HEK293T (cell line): ENCODE measurements at regions not wholly inside any gene's neighbourhood (a gene's known extent, or its start where the extent isn't known, plus 50 kb on each side); places are given as distances from the start of the nearest gene placed in this dataset.
A peak's percentile ranks its signal among the peaks of the same experiment; 100 is the strongest.

Experiments
- CTCF ChIA-PET: fragments of 350-600 bp; formaldehyde crosslinking; extraction: SDS; loops from one replicate; lab custom pipeline; 2021; ENCODE audit warnings: antibody characterized with exemption, inconsistent platforms; lab: Yijun Ruan, JAX
- POLR2A ChIA-PET: fragments of 350-600 bp; formaldehyde crosslinking; extraction: SDS; loops from one replicate; lab custom pipeline; 2020; ENCODE audit warnings: antibody characterized with exemption, inconsistent platforms; lab: Yijun Ruan, JAX
- DNase-seq: peaks from one replicate; pipeline ENCODE4 v3.0.0; 2012; ENCODE audit warnings: mixed read lengths; ENCODE audit errors: extremely low spot score
- ARNT ChIP-seq: fragments of 450-650 bp; IDR thresholded peaks from 2 replicates; pipeline ENCODE4 v1.6.1; 2017; ENCODE audit warnings: mild to moderate bottlenecking
- BHLHE40 ChIP-seq: fragments of 450-650 bp; IDR thresholded peaks from 2 replicates; pipeline ENCODE4 v1.6.1; 2016; ENCODE audit warnings: mild to moderate bottlenecking, moderate library complexity, borderline replicate concordance
- CTBP1 ChIP-seq: fragments of 450-650 bp; IDR thresholded peaks from 2 replicates; pipeline ENCODE4 v1.6.1; 2016; ENCODE audit warnings: borderline replicate concordance
- ELF4 ChIP-seq: fragments of 450-650 bp; IDR thresholded peaks from 2 replicates; pipeline ENCODE4 v1.6.1; 2017; ENCODE audit warnings: antibody characterized with exemption
- FOXA1 ChIP-seq: fragments of 450-650 bp; IDR thresholded peaks from 2 replicates; pipeline ENCODE4 v1.6.1; 2016; ENCODE audit warnings: mild to moderate bottlenecking
- FOXK2 ChIP-seq: fragments of 450-650 bp; IDR thresholded peaks from 2 replicates; pipeline ENCODE4 v1.6.1; 2016; ENCODE audit warnings: mild to moderate bottlenecking
- FOXM1 ChIP-seq: fragments of 450-650 bp; IDR thresholded peaks from 2 replicates; pipeline ENCODE4 v1.6.1; 2017; ENCODE audit warnings: mild to moderate bottlenecking, borderline replicate concordance
- HDGF ChIP-seq: fragments of 450-650 bp; IDR thresholded peaks from 2 replicates; pipeline ENCODE4 v1.6.1; 2017; ENCODE audit warnings: antibody characterized with exemption, borderline replicate concordance
- L3MBTL2 ChIP-seq: fragments of 450-650 bp; conservative IDR thresholded peaks from 2 replicates; pipeline ENCODE4 v1.6.1; 2016; ENCODE audit warnings: mild to moderate bottlenecking
- LEF1 ChIP-seq: fragments of 450-650 bp; IDR thresholded peaks from 2 replicates; pipeline ENCODE4 v1.6.1; 2017; ENCODE audit warnings: mild to moderate bottlenecking, borderline replicate concordance
- NFRKB ChIP-seq: fragments of 450-650 bp; IDR thresholded peaks from 2 replicates; pipeline ENCODE4 v1.6.1; 2016; ENCODE audit warnings: mild to moderate bottlenecking, moderate library complexity
- SP1 ChIP-seq: fragments of 450-650 bp; IDR thresholded peaks from 2 replicates; pipeline ENCODE4 v1.6.1; 2017
- SUZ12 ChIP-seq: fragments of 450-650 bp; IDR thresholded peaks from 2 replicates; pipeline ENCODE4 v1.6.1; 2016; ENCODE audit warnings: mild to moderate bottlenecking
- TARDBP ChIP-seq: fragments of 450-650 bp; IDR thresholded peaks from 2 replicates; pipeline ENCODE4 v1.6.1; 2016
- ZNF384 ChIP-seq: fragments of 450-650 bp; IDR thresholded peaks from 2 replicates; pipeline ENCODE4 v1.6.1; 2016
- TF ChIP-seq, protein P1 (sequence below): fragments of 450-650 bp; IDR thresholded peaks from 2 replicates; pipeline ENCODE4 v1.6.1; 2016

DNA sequence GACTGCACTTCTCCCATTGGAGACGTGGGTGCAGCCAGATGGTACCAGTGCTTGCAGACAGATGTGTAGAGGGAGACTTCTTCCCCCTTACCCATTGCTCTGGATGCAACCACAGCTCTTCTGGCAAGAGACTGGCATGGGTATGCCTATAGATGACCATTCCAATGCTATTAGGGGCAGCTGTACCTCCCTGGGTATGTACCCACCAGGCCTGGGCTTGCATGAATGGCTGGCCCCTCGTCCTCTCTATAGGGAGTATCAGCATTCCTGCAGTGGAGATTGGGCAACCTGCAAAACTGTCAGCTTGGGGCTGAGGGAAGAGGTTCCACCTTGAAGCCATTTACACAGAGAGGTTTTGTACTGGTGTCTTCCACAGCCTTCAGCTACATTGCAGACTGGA, 57.6 kb upstream of the FXR1 start:
- POLR2A ChIA-PET = no interaction called here
- CTCF ChIA-PET = no interaction called here
- DNase-seq = no peak
- TF ChIP-seq ARNT (no peak), CTBP1 (no peak)

GRCh38 chr3:180855364-180855763, 57.1 kb upstream of the FXR1 start:
- POLR2A ChIA-PET = no interaction called here
- DNase-seq = peak; percentile 8
- CTCF ChIA-PET = no interaction called here
- TF ChIP-seq SUZ12 = no peak
- no peak for TF ChIP-seq ARNT
- TF ChIP-seq FOXA1 = no peak
- no peak for TF ChIP-seq NFRKB
- no peak for TF ChIP-seq BHLHE40
- TF ChIP-seq SP1 = no peak
- no peak for TF ChIP-seq FOXK2
- no peak for TF ChIP-seq CTBP1
- TF ChIP-seq ZNF384 = no peak
- no peak for TF ChIP-seq ELF4
- no peak for TF ChIP-seq HDGF
- TF ChIP-seq LEF1 = no peak
- no peak for TF ChIP-seq L3MBTL2
- no peak for TF ChIP-seq FOXM1
- TF ChIP-seq TARDBP = no peak
- TF ChIP-seq, protein P1, sequence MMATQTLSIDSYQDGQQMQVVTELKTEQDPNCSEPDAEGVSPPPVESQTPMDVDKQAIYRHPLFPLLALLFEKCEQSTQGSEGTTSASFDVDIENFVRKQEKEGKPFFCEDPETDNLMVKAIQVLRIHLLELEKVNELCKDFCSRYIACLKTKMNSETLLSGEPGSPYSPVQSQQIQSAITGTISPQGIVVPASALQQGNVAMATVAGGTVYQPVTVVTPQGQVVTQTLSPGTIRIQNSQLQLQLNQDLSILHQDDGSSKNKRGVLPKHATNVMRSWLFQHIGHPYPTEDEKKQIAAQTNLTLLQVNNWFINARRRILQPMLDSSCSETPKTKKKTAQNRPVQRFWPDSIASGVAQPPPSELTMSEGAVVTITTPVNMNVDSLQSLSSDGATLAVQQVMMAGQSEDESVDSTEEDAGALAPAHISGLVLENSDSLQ = no peak

GRCh38 chr3:180855956-180856355, 56.5 kb upstream of the FXR1 start:
- TF ChIP-seq L3MBTL2 = no peak
- TF ChIP-seq, protein P1 = no peak
- TF ChIP-seq NFRKB = no peak
- no peak for TF ChIP-seq LEF1
- TF ChIP-seq FOXA1 = no peak
- no peak for TF ChIP-seq FOXM1
- TF ChIP-seq ARNT = no peak
- no peak for TF ChIP-seq SP1
- no peak for TF ChIP-seq FOXK2
- TF ChIP-seq SUZ12 = no peak
- no peak for TF ChIP-seq TARDBP
- no peak for TF ChIP-seq ZNF384
- no peak for TF ChIP-seq ELF4
- TF ChIP-seq CTBP1 = no peak
- no peak for TF ChIP-seq BHLHE40
- ChIA-PET CTCF (no interaction called here), POLR2A (no interaction called here)
- DNase-seq = no peak

DNA sequence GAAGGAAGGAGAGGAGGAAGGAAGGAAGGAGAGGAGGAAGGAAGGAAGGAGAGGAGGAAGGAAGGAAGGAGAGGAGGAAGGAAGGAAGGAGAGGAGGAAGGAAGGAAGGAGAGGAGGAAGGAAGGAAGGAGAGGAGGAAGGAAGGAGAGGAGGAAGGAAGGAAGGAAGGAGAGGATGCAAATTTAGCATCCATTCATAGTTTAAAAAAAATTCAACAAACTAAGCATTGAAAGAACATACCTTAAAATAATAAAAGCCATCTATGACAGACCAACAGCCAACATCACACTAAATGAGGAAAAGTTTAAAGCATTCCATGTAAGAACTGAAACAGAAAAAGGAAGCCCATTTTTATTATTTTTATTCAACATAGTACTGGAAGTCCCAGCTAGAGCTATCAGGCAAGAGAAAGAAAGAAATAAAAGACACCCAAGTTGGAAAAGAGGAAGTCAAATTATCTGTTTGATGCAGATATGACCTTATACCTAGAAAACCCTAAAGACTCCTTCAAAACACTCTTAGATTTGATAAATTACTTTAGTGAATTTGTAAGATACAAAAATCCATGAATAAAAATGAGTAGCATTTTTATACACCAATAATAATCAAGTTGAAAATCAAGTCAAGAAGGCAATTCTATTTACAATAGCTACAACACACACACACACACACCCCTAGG, 52.2 kb upstream of the FXR1 start:
- no peak for DNase-seq
- TF ChIP-seq TARDBP = no peak
- TF ChIP-seq SUZ12 = no peak
- TF ChIP-seq ARNT = no peak
- no peak for TF ChIP-seq FOXM1
- no peak for TF ChIP-seq L3MBTL2
- TF ChIP-seq NFRKB = no peak
- TF ChIP-seq, protein P1 = no peak
- TF ChIP-seq SP1 = no peak
- no peak for TF ChIP-seq FOXA1
- TF ChIP-seq CTBP1 = no peak
- no peak for TF ChIP-seq FOXK2
- TF ChIP-seq BHLHE40 = no peak
- ChIA-PET CTCF (interaction anchor here (0.6 kb wide), 1 partner anchor 237 kb away, joined by 3 read pairs; no protein-coding TSS in a partner anchor), POLR2A (no interaction called here)
